Testis (tissue), 2 donors: ENCODE measurements at regions not wholly inside any gene's neighbourhood (a gene's known extent, or its start where the extent isn't known, plus 50 kb on each side); places are given as distances from the start of the nearest gene placed in this dataset.

Source experiments
- DNase-seq: peaks from one replicate; pipeline ENCODE4 v3.0.0-alpha.2; 2019
- H3K27ac ChIP-seq, 2 donors: fragments of 200-600 bp; sonication (generic); one replicate each; pipeline ENCODE4 v1.5.1; 2019
- H3K27me3 ChIP-seq: fragments of 200-600 bp; sonication (generic); one replicate; pipeline ENCODE4 v1.5.1; 2019
- H3K36me3 ChIP-seq: fragments of 200-600 bp; sonication (generic); one replicate; pipeline ENCODE4 v1.5.1; 2017; ENCODE audit warnings: low read depth; ENCODE audit errors: missing control alignments
- H3K4me1 ChIP-seq: fragments of 200-600 bp; sonication (generic); one replicate; pipeline ENCODE4 v1.5.1; 2019
- H3K4me3 ChIP-seq, 2 donors: fragments of 200-600 bp; sonication (generic); one replicate each; pipeline ENCODE4 v1.5.1; 2017 to 2019
- H3K9me3 ChIP-seq: fragments of 200-600 bp; sonication (generic); one replicate; pipeline ENCODE4 v1.5.1; 2017
- CTCF ChIP-seq, 3 experiments: fragments of 450-650 bp in 2 of 3; fragments of 200-600 bp in 1 of 3; sonication (generic) in 1 of 3; IDR thresholded peaks; one replicate each; pipeline ENCODE4 v1.5.1; 2016 to 2019; ENCODE audit warnings: antibody characterized with exemption in 3 of 3, mild to moderate bottlenecking in 2 of 3, moderate library complexity in 1 of 3
- POLR2A ChIP-seq: fragments of 450-650 bp; IDR thresholded peaks from one replicate; pipeline ENCODE4 v1.6.1; 2017; ENCODE audit warnings: antibody characterized with exemption, mild to moderate bottlenecking, moderate library complexity
- WGBS, 2 donors: methylation state at CpG; one replicate each; pipeline ENCODE4 v1.1.5; 2018; 5-methylcytosine and 5-hydroxymethylcytosine counted together
- intact Hi-C: fragments of 100-400 bp; cut with DNase I; formaldehyde crosslinking; loops from one replicate; pipeline ENCODE4 v1.15.1; 2023; ENCODE audit warnings: low total_unique reads

- Histone ChIP-seq H3K9me3 (no peaks in the 10 kb centered on the region), H3K27ac (no peak overlapping the region), H3K27me3 (no peaks in the 10 kb centered on the region), H3K4me1 (no peaks in the 10 kb centered on the region), H3K4me3 (no peak overlapping the region), H3K36me3 (no peaks in the 10 kb centered on the region)
- TF ChIP-seq POLR2A (no peak), CTCF (IDR thresholded peaks at IDR 0.05) (no peak)
- intact Hi-C loops, result no loop called here
- 76 to 91% methylated on average over 1 of the region's 1 CpG for WGBS, 2 donors
- DNase-seq, result no peak
Observed at GRCh38 chr20:24733416-24733815, 215.7 kb upstream of the CST7 start.

GRCh38 chr20:24734139-24734538, 214.9 kb upstream of the CST7 start:
- DNase-seq, result no peak
- Histone ChIP-seq H3K4me3 (no peak overlapping the region), H3K9me3 (no peaks in the 10 kb centered on the region), H3K27ac (no peak overlapping the region), H3K4me1 (no peaks in the 10 kb centered on the region), H3K27me3 (no peaks in the 10 kb centered on the region), H3K36me3 (no peaks in the 10 kb centered on the region)
- TF ChIP-seq POLR2A, result no peak
- no peak for TF ChIP-seq CTCF (IDR thresholded peaks at IDR 0.05)
- 95 to 100% methylated on average over 4 to 10 of the region's 10 CpGs for WGBS, 2 donors
- intact Hi-C loops, result no loop called here

- intact Hi-C loops, result no loop called here
- no peak for DNase-seq
- Histone ChIP-seq H3K4me3 (no peak overlapping the region), H3K27me3 (no peaks in the 10 kb centered on the region), H3K27ac (no peak overlapping the region), H3K9me3 (no peaks in the 10 kb centered on the region), H3K4me1 (no peaks in the 10 kb centered on the region), H3K36me3 (no peaks in the 10 kb centered on the region)
- TF ChIP-seq CTCF (IDR thresholded peaks at IDR 0.05) (no peak), POLR2A (no peak)
- WGBS, 2 donors, result 72 to 74% methylated on average over 7 of the region's 7 CpGs
Observed at GRCh38 chr20:24735263-24735662, 213.8 kb upstream of the CST7 start.

GRCh38 chr20:24736131-24736843, 212.8 kb upstream of the CST7 start:
- no peak for DNase-seq
- WGBS, 2 donors, result 59 to 66% methylated on average over 10 of the region's 10 CpGs
- intact Hi-C loops, result no loop called here
- Histone ChIP-seq H3K9me3 (no peaks in the 10 kb centered on the region), H3K36me3 (no peaks in the 10 kb centered on the region), H3K4me3 (no peak overlapping the region), H3K4me1 (no peaks in the 10 kb centered on the region), H3K27me3 (no peaks in the 10 kb centered on the region), H3K27ac (no peak overlapping the region)
- TF ChIP-seq POLR2A, result no peak
- TF ChIP-seq CTCF (IDR thresholded peaks at IDR 0.05), result no peak

GRCh38 chr20:24736844-24737211, 212.2 kb upstream of the CST7 start:
- no peak for DNase-seq
- intact Hi-C loops, result no loop called here
- TF ChIP-seq CTCF (IDR thresholded peaks at IDR 0.05), result no peak
- TF ChIP-seq POLR2A, result no peak
- Histone ChIP-seq H3K27me3 (no peaks in the 10 kb centered on the region), H3K9me3 (no peaks in the 10 kb centered on the region), H3K4me3 (no peak overlapping the region), H3K4me1 (no peaks in the 10 kb centered on the region), H3K36me3 (no peaks in the 10 kb centered on the region), H3K27ac (no peak overlapping the region)
- WGBS, 2 donors, result 90 to 94% methylated on average over 4 to 5 of the region's 5 CpGs
